GM19452 (cell line): ENCODE measurements at regions not wholly inside any gene's neighbourhood (a gene's known extent, or its start where the extent isn't known, plus 50 kb on each side); places are given as distances from the start of the nearest gene placed in this dataset.

Source experiments
- ATAC-seq: cut with Tn5 transposase; IDR thresholded peaks from one replicate; pipeline ENCODE4 v1.9.1; 2021; ENCODE audit not compliant: unreplicated experiment

- no peak for ATAC-seq
These were observed 248.6 kb upstream of the NR4A3 start for GRCh38 chr9:99573085-99573484.

- ATAC-seq, result no peak
These were observed 247.8 kb upstream of the NR4A3 start for GRCh38 chr9:99573886-99574285.

GRCh38 chr9:99576002-99576401, 245.7 kb upstream of the NR4A3 start:
- ATAC-seq, result no peak

- no peak for ATAC-seq
These were observed 244.8 kb upstream of the NR4A3 start for GRCh38 chr9:99576876-99577275.

GRCh38 chr9:99577351-99577750, 244.3 kb upstream of the NR4A3 start:
- no peak for ATAC-seq

GRCh38 chr9:99578666-99579065, 243.0 kb upstream of the NR4A3 start:
- ATAC-seq, result no peak

- ATAC-seq, result no peak
These were observed 241.7 kb upstream of the NR4A3 start for GRCh38 chr9:99579964-99580363.

- no peak for ATAC-seq
These were observed 238.9 kb upstream of the NR4A3 start for GRCh38 chr9:99582814-99583213.

- no peak for ATAC-seq
These were observed 233.4 kb upstream of the NR4A3 start for GRCh38 chr9:99588299-99588698.

GRCh38 chr9:99588747-99589146, 232.9 kb upstream of the NR4A3 start:
- ATAC-seq, result no peak

- ATAC-seq, result no peak
These were observed 231.3 kb upstream of the NR4A3 start for GRCh38 chr9:99590410-99590809.

GRCh38 chr9:99590840-99591239, 230.8 kb upstream of the NR4A3 start:
- no peak for ATAC-seq

- no peak for ATAC-seq
These were observed 229.9 kb upstream of the NR4A3 start for GRCh38 chr9:99591770-99592169.

- no peak for ATAC-seq
These were observed 228.7 kb upstream of the NR4A3 start for GRCh38 chr9:99592834-99593574.

GRCh38 chr9:99593610-99594009, 228.1 kb upstream of the NR4A3 start:
- no peak for ATAC-seq

- no peak for ATAC-seq
These were observed 227.5 kb upstream of the NR4A3 start for GRCh38 chr9:99594056-99594780.

GRCh38 chr9:99595796-99596195, 225.9 kb upstream of the NR4A3 start:
- peak; percentile 63 for ATAC-seq

- no peak for ATAC-seq
These were observed 220.0 kb upstream of the NR4A3 start for GRCh38 chr9:99601571-99602111.

- ATAC-seq, result no peak
These were observed 218.8 kb upstream of the NR4A3 start for GRCh38 chr9:99602854-99603253.

- ATAC-seq, result no peak
These were observed 216.5 kb upstream of the NR4A3 start for GRCh38 chr9:99605016-99605743.

- ATAC-seq, result no peak
These were observed 215.4 kb upstream of the NR4A3 start for GRCh38 chr9:99606296-99606695.

GRCh38 chr9:99606957-99607356, 214.7 kb upstream of the NR4A3 start:
- ATAC-seq, result no peak
